ENCODE measurements at regions not wholly inside any gene's neighbourhood (a gene's known extent, or its start where the extent isn't known, plus 50 kb on each side); places are given as distances from the start of the nearest gene placed in this dataset.

DNA sequence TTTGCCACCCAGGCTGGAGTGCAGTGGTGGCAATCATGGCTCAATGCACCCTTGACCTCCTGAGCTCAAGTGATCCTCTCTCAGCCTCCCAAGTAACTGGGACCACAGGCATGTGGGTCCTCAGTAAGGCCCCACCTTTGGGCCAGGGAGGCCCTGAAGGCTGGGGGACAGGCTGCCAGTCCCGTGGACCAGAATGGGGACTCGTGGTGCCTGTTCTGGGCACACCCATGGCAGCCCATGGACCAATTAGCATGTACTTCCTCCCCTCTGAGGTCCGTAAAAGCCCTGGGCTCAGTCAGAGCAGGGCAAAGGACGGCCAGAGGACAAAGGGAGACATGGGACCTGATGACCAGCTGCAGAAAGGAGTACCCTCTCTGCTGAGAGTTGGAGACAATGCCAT lies 1590.8 kb downstream of the KHDRBS2 start:
- H3K4me3 ChIP-seq (ENCODE audit: low read depth, low read length, poor library complexity, severe bottlenecking): no peak overlapping the region
- no peak for DNase-seq (ENCODE audit: low spot score)
- TF ChIP-seq EZH2 (IDR thresholded peaks at IDR 0.05; ENCODE audit: borderline replicate concordance, low read depth, low read length, poor library complexity, severe bottlenecking): no peak
- TF ChIP-seq, protein P1, sequence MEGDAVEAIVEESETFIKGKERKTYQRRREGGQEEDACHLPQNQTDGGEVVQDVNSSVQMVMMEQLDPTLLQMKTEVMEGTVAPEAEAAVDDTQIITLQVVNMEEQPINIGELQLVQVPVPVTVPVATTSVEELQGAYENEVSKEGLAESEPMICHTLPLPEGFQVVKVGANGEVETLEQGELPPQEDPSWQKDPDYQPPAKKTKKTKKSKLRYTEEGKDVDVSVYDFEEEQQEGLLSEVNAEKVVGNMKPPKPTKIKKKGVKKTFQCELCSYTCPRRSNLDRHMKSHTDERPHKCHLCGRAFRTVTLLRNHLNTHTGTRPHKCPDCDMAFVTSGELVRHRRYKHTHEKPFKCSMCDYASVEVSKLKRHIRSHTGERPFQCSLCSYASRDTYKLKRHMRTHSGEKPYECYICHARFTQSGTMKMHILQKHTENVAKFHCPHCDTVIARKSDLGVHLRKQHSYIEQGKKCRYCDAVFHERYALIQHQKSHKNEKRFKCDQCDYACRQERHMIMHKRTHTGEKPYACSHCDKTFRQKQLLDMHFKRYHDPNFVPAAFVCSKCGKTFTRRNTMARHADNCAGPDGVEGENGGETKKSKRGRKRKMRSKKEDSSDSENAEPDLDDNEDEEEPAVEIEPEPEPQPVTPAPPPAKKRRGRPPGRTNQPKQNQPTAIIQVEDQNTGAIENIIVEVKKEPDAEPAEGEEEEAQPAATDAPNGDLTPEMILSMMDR (conservative IDR thresholded peaks at IDR 0.05; ENCODE audit: low read depth, low read length): no peak
- POLR2A ChIA-PET (ENCODE audit: low non-redundant PET): no interaction called here
- no peaks in the 10 kb centered on the region for H3K36me3 ChIP-seq (ENCODE audit: insufficient read depth, low read length, poor library complexity, severe bottlenecking)
- no peak overlapping the region for H3K27ac ChIP-seq (ENCODE audit: low read depth, low read length, poor library complexity, severe bottlenecking)
- H3K9me3 ChIP-seq (ENCODE audit: low read depth, low read length, poor library complexity, severe bottlenecking): peaks cover 22% of the 10 kb centered on the region
- H3K27me3 ChIP-seq (replicated peaks; ENCODE audit: insufficient read depth, low read depth, low read length, poor library complexity): no peaks in the 10 kb centered on the region
- CTCF ChIA-PET: no interaction called here
- intact Hi-C loops (cut with micrococcal nuclease; ENCODE audit: unreplicated experiment): no loop called here
- no TSS peak for BruUV-seq (replicated peaks)
- H3K4me1 ChIP-seq (ENCODE audit: insufficient read depth, low read length, poor library complexity, severe bottlenecking): no peaks in the 10 kb centered on the region

DNA sequence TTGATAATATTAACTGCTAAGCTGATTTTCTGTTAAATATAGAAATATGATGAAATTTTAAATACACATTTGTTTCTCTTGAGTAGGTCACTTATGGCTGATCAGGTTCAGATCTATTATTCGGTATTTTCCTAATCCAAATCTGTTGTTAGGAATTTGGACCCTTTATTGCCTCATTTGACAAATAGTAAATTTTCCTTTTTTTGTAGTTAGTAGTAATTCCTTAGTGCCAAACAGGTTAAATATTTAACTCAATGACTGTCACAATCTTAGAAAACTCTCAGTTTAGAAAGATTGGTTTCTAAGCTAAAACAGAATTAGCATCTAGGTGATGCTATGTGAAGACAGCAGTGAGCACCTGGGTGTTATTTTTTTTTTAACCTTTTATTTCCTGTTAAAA lies 1598.9 kb downstream of the KHDRBS2 start:
- ChIA-PET CTCF (no interaction called here), POLR2A (ENCODE audit: low non-redundant PET) (no interaction called here)
- DNase-seq (ENCODE audit: low spot score): no peak
- no peaks in the 10 kb centered on the region for H3K36me3 ChIP-seq (ENCODE audit: insufficient read depth, low read length, poor library complexity, severe bottlenecking)
- TF ChIP-seq EZH2 (IDR thresholded peaks at IDR 0.05; ENCODE audit: borderline replicate concordance, low read depth, low read length, poor library complexity, severe bottlenecking): no peak
- TF ChIP-seq, protein P1 (conservative IDR thresholded peaks at IDR 0.05; ENCODE audit: low read depth, low read length): no peak
- H3K27me3 ChIP-seq (replicated peaks; ENCODE audit: insufficient read depth, low read depth, low read length, poor library complexity): no peaks in the 10 kb centered on the region
- no TSS peak for BruUV-seq (replicated peaks)
- H3K27ac ChIP-seq (ENCODE audit: low read depth, low read length, poor library complexity, severe bottlenecking): no peak overlapping the region
- intact Hi-C loops (cut with micrococcal nuclease; ENCODE audit: unreplicated experiment): no loop called here
- H3K9me3 ChIP-seq (ENCODE audit: low read depth, low read length, poor library complexity, severe bottlenecking): peaks cover 16% of the 10 kb centered on the region
- no peak overlapping the region for H3K4me3 ChIP-seq (ENCODE audit: low read depth, low read length, poor library complexity, severe bottlenecking)
- no peaks in the 10 kb centered on the region for H3K4me1 ChIP-seq (ENCODE audit: insufficient read depth, low read length, poor library complexity, severe bottlenecking)

DNA sequence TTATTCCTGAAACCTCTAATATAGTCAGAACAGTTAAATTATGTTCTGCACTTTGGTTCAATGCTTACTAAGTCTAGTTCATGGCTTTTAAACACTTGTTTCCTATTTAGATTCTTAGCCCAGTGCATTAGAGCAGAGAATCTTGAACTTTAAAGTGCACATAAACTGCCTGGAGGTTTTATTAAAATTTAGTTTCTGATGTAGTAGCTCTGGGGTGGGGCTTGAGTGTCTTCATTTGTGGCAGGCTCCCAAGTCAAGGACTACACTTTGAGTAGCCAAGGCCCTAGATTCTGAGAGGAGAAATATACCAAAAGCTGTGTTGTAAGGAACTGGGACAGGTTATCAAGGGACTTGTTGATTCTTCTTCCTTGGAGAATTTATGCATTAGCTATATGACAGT lies 1604.2 kb downstream of the KHDRBS2 start:
- CTCF ChIA-PET: no interaction called here
- DNase-seq (ENCODE audit: low spot score): no peak
- Histone ChIP-seq H3K9me3 (ENCODE audit: low read depth, low read length, poor library complexity, severe bottlenecking) (peaks cover 32% of the 10 kb centered on the region), H3K27me3 (replicated peaks; ENCODE audit: insufficient read depth, low read depth, low read length, poor library complexity) (no peaks in the 10 kb centered on the region), H3K27ac (ENCODE audit: low read depth, low read length, poor library complexity, severe bottlenecking) (no peak overlapping the region), H3K4me3 (ENCODE audit: low read depth, low read length, poor library complexity, severe bottlenecking) (no peak overlapping the region), H3K4me1 (ENCODE audit: insufficient read depth, low read length, poor library complexity, severe bottlenecking) (no peaks in the 10 kb centered on the region), H3K36me3 (ENCODE audit: insufficient read depth, low read length, poor library complexity, severe bottlenecking) (no peaks in the 10 kb centered on the region)
- BruUV-seq (replicated peaks): no TSS peak
- intact Hi-C loops (cut with micrococcal nuclease; ENCODE audit: unreplicated experiment): no loop called here
- POLR2A ChIA-PET (ENCODE audit: low non-redundant PET): no interaction called here
- TF ChIP-seq, protein P1 (conservative IDR thresholded peaks at IDR 0.05; ENCODE audit: low read depth, low read length): no peak
- no peak for TF ChIP-seq EZH2 (IDR thresholded peaks at IDR 0.05; ENCODE audit: borderline replicate concordance, low read depth, low read length, poor library complexity, severe bottlenecking)

Data from A673 (cell line).